GM19372 (cell line): ENCODE measurements at regions not wholly inside any gene's neighbourhood (a gene's known extent, or its start where the extent isn't known, plus 50 kb on each side); places are given as distances from the start of the nearest gene placed in this dataset.
"Not testable (repeated sequence)": the region's sequence is repeated elsewhere in the genome, so short reads cannot be mapped to it uniquely, and the experiment has no call there.

ENCODE experiments used
- ATAC-seq: cut with Tn5 transposase; IDR thresholded peaks from one replicate; pipeline ENCODE4 v1.9.1; 2021; ENCODE audit warnings: mild to moderate bottlenecking, low read depth, moderate library complexity; ENCODE audit not compliant: unreplicated experiment

DNA sequence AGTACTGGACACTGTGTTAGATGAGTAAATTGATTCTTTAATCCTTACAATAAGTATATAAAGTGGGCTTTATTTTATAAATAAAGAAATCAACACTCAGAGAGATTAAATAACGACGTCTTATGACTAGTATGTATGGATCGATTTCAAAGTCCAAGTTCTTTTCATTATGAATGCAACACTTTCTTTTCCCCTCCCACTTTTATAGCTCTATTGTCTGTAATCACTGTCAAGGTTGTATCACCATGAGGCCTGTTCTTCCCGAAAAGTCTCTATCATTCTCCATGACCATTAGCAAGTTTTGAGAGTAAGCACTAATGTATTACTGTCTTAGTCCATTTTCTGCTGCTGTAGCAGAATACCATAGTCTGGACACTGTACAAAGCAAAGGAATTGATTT is 228.4 kb downstream of the TLR4 start:
- ATAC-seq = no peak

DNA sequence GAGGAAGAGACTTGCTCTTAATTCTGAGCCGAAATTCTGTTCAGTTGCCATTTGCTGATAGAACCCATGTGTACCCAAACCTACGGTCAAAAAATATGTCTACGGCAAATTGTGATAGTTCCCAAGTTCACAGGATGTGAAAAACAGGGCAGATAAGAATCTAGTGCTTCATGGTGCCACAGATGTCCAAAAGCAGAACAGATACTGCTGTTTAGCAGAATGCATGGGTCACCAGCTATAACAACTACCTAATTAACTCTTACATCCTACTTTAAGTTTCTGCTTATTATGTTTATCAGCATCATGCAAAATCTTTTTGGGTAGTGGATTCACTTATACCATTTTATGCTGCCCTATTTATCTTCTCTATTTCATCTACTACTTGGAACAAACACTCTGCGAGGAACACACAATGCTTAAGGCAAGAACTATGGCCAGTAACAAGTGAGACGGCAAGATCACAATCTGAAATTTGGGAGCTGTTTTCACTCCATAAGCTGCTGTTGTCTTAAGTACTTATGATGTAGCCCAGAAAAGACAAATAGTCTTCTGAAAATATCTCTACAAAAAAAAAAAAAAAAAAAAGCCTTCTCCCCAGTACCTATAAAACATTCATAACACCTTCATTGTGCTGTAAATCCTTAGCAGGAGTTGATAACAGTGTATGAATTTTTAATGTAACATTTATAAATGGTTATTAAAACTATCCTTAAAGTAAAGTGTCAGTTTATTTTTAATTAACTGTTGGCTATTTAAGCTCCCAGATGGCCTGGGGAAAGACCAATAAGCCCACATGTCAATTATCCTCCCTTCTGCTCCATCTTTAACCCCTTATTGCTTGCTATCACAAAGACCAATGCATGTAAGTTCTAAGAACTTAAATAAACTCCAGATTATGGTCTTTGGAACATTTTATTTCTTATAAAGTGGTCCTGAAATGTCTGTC is 232.3 kb downstream of the TLR4 start:
- ATAC-seq = peak; percentile 84

- no peak for ATAC-seq
Observed at GRCh38 chr9:117938086-117938485, 233.9 kb downstream of the TLR4 start.

DNA sequence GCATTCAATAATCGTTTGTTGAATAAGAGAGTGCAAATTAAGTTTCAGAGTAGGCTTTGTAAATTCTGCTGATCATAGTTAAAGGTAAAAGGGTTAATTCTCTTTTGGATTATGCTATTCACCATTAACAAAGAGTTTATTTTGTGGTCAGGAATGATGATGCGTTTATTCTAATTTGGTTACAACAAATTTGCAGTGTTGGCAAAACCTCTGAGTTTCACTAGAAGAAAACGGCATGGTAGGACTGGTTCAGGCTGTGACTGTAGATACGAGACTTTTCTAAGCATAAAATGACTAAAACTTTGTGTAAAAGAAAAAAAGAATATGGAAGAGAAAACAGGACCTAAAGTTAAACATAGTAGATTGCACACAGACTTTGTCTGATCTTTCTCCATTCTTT is 234.7 kb downstream of the TLR4 start:
- ATAC-seq = no peak

DNA sequence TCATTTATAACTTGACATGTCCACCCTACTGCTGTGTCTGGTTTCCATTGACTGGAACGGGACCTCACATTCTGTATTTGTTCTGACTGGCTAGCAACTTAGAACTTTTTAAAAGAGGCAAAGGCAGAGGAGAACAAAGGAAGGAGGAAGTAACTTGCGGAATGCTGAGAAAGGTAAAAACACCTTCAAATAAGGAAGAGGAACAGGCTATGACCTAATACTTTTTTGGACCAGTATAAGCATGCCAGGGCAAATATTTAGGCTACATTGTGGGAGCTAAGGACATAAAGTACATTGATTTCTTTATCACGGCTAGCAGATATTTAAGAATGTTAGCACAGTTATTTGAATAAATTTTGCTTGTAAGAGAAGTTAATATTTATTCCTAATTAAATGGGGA is 240.5 kb downstream of the TLR4 start:
- ATAC-seq = not testable (repeated sequence)

- ATAC-seq = no peak
Observed at GRCh38 chr9:117945286-117945685, 241.1 kb downstream of the TLR4 start.

DNA sequence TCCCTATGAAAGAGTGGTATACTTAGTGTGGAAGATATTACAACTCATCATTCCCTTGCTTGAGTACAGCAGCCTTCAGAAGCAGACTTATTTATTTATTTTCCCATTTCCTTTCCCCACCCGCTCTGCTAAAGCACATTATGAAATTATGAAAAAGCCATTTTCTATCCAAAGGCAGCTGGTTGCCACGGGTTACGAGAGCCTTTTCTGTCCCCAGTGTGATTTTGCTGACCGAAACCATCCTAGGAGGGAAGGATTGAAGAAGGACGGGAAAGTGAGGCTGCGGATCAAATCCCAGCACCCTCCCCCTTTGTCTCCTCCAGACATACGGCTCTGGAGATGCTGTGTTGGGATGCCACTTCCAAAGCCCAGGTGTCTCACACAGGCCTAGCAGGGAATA is 246.9 kb downstream of the TLR4 start:
- no peak for ATAC-seq

DNA sequence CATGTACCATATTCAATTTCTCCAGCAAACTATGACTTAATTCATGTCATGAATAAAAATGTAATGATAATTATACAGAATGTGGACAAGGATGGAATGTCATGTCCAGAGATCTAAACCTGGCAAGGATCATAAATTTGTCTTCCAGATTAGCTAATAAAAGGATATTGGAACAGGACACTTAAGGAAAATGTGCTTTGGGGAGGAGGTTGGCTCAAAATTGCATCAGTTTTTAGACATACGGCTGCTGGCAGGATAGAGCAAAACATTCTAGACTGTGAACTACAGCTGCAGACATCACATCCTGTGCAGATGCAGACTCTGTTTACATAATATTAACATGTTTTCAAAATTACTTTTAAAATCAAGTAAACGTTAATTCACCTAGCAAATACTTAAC is 248.4 kb downstream of the TLR4 start:
- ATAC-seq = no peak

DNA sequence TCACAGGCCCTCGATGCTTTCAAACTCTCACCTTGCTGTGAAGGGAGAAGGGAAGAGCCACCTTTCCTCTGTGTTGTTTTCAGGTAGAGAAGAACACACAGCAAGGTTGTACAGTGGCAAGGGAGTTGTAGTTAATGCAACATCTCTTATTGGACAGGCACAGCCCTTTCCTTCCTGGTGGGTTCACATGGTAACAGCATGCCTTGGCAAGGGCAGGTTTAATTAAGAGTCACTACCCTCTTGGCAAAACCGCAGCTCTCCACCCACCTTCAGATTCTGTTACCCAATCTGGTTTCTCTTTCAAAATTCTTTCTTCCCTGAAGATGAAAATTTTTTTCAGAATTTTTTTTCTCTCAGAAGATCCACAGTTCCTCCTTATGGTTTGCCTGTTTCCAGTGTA is 253.1 kb downstream of the TLR4 start:
- ATAC-seq = no peak

DNA sequence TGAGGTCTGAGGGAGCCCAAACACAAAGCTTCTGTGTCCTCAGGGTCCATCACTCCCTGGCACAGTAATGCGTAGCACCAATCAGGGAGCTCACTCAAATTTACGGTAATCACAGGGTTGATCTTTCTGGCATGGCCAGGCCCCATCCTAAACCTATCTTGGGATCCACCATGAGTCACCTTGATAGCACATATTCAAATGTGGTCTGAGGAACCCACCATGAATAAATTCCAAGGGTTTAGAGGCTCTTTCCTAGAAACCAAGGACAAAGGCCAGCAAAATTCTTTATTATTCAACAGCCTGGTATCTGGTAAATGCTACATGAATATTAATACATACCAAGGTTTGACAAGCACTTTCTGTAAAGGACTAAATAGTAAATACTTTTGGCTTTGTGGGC is 254.5 kb downstream of the TLR4 start:
- ATAC-seq = no peak

DNA sequence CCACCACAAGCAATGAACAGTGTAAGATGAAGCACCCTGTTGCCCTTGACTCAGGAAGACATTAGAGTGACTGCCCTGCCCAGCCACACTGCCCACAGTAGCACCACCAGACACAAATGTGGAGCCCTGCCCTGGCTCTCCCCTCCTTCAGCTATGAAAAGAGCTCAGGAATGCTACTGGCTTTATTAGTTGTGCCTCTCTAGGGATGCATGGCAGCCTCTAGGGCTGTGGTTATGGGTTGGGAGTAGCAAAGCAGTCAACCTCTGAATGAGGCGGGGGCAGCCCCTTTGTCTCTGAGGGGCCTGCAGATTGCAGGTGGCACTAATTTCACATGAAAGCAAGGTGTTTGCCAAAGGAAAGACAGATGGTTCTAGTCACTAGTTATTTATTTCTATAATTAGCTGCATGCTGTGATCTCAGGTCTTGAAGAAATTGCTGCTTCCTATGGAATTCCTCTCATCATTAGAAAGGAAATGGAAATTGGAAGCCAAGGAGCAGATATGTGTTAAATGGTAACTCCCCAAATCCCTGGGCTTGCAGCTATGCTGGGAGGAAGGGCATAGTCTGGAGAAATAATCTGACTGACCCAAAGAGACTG is 259.4 kb downstream of the TLR4 start:
- ATAC-seq = no peak

DNA sequence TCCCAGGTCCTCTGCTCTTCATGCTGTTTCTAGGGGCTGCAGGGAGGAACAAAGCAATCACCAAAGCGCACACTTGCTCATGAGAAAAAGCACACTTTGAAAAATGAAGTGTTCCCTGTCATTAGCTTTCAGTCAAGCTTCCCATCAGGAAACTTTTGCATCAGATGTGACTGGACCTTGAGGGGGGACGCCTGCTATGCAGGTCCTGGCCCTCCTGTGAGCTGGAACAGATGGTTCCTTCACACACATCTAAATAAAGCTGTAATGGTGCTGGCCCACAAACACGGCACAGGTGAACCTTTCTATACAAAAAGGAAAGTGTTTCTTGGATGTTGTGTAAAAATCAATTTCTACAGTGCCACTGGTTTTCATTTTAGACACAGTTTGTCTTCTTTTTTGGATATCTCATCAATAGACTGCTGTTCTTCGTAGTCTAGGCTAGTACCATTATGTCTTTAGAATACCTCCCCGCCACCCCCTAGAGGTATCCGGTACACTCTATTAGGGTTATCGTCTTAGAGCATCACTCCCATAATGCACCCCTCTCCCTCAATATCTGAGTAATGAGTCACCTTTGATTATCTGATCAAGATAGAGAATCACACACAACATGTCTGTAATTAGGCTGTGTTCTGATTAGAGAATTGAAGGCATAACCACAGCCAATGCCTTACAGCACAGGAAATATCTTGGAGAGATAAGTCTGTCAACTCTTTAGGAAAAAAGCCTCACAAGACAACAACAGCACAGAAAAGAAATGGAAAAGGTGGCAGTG is 266.3 kb downstream of the TLR4 start:
- no peak for ATAC-seq

- ATAC-seq = no peak
Observed at GRCh38 chr9:117974108-117974507, 269.9 kb downstream of the TLR4 start.

DNA sequence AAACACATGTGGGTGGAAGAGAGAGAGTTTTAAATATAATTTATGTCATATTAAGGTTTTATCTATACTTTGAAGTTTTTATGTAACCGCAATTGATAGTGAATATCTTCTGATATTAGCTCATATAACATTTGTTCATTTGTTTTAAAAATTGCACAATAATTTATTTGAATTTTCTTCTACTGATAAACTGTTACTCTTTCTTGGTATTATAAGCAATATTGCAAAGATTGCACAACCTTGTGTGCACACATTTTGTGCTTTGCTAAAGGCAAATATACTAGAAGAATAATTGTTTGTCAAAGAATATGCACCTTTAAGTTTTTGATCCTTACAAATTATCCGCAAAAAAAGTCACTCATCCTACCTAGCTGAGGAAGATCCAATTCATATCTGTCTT is 275.7 kb downstream of the TLR4 start:
- ATAC-seq = no peak

- no peak for ATAC-seq
Observed at GRCh38 chr9:117987945-117988344, 283.7 kb downstream of the TLR4 start.

DNA sequence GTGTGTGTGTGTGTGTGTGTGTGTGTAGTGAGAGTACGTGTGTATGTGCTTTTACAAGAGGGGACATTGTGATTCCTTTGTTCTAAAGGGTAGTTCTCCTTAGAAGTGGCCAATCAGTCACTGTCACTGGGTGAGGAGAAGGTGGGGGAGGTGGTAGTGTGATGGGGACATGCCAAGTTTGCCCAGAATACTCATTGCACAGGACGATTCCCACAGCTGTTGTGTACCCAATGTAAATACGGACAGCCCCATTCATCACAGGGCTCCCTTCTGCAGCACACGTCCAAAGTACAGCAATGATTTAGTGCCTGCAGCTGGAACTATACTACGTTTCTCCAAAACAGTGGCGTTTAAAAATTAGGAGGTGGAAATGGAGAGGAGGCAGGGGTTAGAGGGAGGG is 287.8 kb downstream of the TLR4 start:
- no peak for ATAC-seq

GRCh38 chr9:118000581-118000980 is 296.4 kb downstream of the TLR4 start:
- no peak for ATAC-seq

GRCh38 chr9:118003240-118003639 is 299.0 kb downstream of the TLR4 start:
- no peak for ATAC-seq

DNA sequence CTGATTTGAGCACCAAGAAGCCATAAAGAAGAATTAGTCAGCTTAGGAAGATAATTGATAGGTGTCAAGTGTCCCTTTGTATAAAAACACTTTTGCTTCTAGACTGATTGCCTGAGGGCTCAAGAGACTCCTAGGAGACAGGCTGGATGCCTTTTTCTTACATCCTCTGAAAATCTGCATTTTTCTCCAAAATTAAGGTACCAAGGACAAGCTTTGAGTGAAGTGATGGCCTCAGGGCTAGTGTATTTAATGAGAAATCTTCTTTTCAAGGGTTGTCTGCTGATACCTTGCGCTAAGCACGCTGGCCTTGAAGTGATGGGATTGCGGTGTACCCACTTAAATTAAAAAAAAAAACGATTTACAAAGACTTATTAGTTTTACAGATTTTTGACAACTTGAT is 304.0 kb downstream of the TLR4 start:
- no peak for ATAC-seq

DNA sequence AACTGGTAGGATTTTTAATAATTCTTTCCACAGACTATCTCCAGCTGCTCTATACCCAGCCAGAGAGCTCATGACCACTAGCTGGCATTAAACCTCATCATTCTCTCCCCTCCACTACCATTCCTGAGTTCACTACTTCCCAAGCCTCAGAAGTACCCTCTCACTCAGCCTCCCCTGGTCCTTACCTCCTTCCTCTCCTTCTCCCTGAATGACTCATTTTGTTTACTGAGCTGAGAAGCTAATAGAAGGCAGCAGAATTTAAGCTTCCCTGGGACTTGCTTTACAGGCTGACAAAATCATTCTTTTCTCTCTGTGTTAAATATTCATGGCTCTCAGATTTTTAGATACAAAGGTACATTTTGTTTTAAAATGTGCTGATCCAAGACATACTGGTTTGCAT is 305.4 kb downstream of the TLR4 start:
- ATAC-seq = no peak

DNA sequence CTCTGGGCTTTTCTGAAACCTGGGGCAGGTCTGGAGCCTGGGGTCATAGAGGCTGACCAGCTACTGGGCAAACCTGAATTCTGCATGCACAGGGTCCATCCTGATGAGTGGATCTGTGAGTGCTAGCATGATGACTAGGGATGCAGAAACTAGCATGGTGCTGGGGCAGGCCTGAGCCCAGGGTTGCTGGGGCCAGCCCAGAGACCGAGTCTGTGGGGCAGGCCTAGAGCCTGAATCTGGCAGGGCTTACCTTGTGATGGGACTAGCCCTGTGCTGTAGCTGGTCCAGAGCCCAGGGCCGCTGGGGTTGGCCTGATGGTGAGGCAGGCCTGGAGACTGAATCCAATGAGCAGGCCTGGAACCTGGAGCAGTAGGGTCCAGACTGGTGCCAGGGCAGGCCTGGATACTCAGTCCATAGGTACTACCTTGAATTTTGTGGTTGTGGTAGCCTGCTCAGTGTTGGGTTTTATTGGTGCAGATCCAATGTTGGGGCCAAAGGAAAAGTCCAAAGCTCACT is 313.5 kb downstream of the TLR4 start:
- no peak for ATAC-seq
